NB4 (cell line): ENCODE measurements at regions not wholly inside any gene's neighbourhood (a gene's known extent, or its start where the extent isn't known, plus 50 kb on each side); places are given as distances from the start of the nearest gene placed in this dataset.

Source experiments
- DNase-seq: peaks from one replicate; pipeline ENCODE4 v3.0.0; 2010; ENCODE audit warnings: low read depth
- H3K4me3 ChIP-seq: one replicate; pipeline ENCODE4 v1.5.1; 2011; ENCODE audit warnings: mild to moderate bottlenecking, low read depth, low read length, moderate library complexity
- CTCF ChIP-seq: IDR thresholded peaks from one replicate; pipeline ENCODE4 v1.5.1; 2012; ENCODE audit warnings: low read depth, low read length
- MAX ChIP-seq: IDR thresholded peaks from 2 replicates; pipeline ENCODE4 v1.6.1; 2011; ENCODE audit warnings: low read depth, low read length
- MYC ChIP-seq: IDR thresholded peaks from 2 replicates; pipeline ENCODE4 v1.6.1; 2011; ENCODE audit warnings: low read depth, low read length
- POLR2A ChIP-seq: IDR thresholded peaks from 2 replicates; pipeline ENCODE4 v1.6.1; 2011; ENCODE audit warnings: mild to moderate bottlenecking; ENCODE audit not compliant: insufficient read length; ENCODE audit errors: extremely low read depth

GRCh38 chr6:106872049-106872448 is 102.5 kb downstream of the CD24 start:
- H3K4me3 ChIP-seq: no peak overlapping the region
- TF ChIP-seq MYC (no peak), MAX (no peak), CTCF (no peak), POLR2A (no peak)
- DNase-seq: no peak

- no peak for DNase-seq
- TF ChIP-seq POLR2A: no peak
- TF ChIP-seq CTCF: no peak
- TF ChIP-seq MYC: no peak
- TF ChIP-seq MAX: no peak
- no peak overlapping the region for H3K4me3 ChIP-seq
Observed at GRCh38 chr6:106870824-106871717, 103.5 kb downstream of the CD24 start.

GRCh38 chr6:106870069-106870468 is 104.5 kb downstream of the CD24 start:
- TF ChIP-seq MYC: no peak
- TF ChIP-seq MAX: no peak
- TF ChIP-seq CTCF: no peak
- TF ChIP-seq POLR2A: no peak
- H3K4me3 ChIP-seq: no peak overlapping the region
- no peak for DNase-seq

GRCh38 chr6:106869203-106869602 is 105.3 kb downstream of the CD24 start:
- TF ChIP-seq POLR2A: no peak
- no peak for TF ChIP-seq MYC
- TF ChIP-seq CTCF: no peak
- TF ChIP-seq MAX: no peak
- no peak for DNase-seq
- H3K4me3 ChIP-seq: no peak overlapping the region

GRCh38 chr6:106866875-106867658 is 107.5 kb downstream of the CD24 start:
- H3K4me3 ChIP-seq: no peak overlapping the region
- DNase-seq: no peak
- no peak for TF ChIP-seq MYC
- TF ChIP-seq CTCF: no peak
- no peak for TF ChIP-seq POLR2A
- TF ChIP-seq MAX: no peak
